Ovary (tissue), 3 donors: ENCODE measurements at regions not wholly inside any gene's neighbourhood (a gene's known extent, or its start where the extent isn't known, plus 50 kb on each side); places are given as distances from the start of the nearest gene placed in this dataset.

Source experiments
- EP300 ChIP-seq: sonication (generic); formaldehyde crosslinking; IDR thresholded peaks from one replicate; pipeline ENCODE4 v1.6.1; 2017; ENCODE audit warnings: antibody characterized with exemption
- POLR2A ChIP-seq: fragments of 450-650 bp; IDR thresholded peaks from one replicate; pipeline ENCODE4 v1.6.1; 2017; ENCODE audit warnings: antibody characterized with exemption, mild to moderate bottlenecking, moderate library complexity
- TF ChIP-seq, protein P1 (sequence below), 3 donors: fragments of 450-650 bp in 2 of 3; fragments of 200-600 bp in 1 of 3; IDR thresholded peaks; one replicate each; pipeline versions ENCODE4 v1.5.1 to v1.8.0; 2016 to 2022; ENCODE audit warnings: antibody characterized with exemption in 3 of 3, mild to moderate bottlenecking in 1 of 3
- donor health status: DM: no; HTN: no; CAD: no.

DNA sequence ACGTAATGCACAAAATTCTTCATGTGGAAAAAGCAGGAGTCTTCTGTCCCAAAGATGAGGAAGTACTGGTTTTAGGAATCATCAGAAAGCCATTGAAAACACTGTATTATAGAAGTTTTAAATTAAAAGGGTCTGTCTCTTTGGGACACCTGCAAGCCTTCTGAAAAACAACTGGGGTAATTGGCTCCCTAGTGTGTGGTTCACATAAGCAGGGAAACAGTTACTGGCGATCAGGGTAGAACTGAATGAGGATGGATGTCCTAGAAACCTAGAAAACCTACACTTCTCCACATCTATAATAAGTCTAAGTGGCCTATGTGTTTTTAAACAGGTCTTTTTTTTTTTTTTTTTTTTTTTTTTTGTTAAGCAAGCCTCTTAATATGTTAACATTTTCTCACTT is 945.5 kb upstream of the PCDH10 start:
- TF ChIP-seq POLR2A (no peak), EP300 (no peak)
- TF ChIP-seq, protein P1, sequence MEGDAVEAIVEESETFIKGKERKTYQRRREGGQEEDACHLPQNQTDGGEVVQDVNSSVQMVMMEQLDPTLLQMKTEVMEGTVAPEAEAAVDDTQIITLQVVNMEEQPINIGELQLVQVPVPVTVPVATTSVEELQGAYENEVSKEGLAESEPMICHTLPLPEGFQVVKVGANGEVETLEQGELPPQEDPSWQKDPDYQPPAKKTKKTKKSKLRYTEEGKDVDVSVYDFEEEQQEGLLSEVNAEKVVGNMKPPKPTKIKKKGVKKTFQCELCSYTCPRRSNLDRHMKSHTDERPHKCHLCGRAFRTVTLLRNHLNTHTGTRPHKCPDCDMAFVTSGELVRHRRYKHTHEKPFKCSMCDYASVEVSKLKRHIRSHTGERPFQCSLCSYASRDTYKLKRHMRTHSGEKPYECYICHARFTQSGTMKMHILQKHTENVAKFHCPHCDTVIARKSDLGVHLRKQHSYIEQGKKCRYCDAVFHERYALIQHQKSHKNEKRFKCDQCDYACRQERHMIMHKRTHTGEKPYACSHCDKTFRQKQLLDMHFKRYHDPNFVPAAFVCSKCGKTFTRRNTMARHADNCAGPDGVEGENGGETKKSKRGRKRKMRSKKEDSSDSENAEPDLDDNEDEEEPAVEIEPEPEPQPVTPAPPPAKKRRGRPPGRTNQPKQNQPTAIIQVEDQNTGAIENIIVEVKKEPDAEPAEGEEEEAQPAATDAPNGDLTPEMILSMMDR (IDR thresholded peaks at IDR 0.05) = no peak
